ENCODE measurements at regions not wholly inside any gene's neighbourhood (a gene's known extent, or its start where the extent isn't known, plus 50 kb on each side); places are given as distances from the start of the nearest gene placed in this dataset.

DNA sequence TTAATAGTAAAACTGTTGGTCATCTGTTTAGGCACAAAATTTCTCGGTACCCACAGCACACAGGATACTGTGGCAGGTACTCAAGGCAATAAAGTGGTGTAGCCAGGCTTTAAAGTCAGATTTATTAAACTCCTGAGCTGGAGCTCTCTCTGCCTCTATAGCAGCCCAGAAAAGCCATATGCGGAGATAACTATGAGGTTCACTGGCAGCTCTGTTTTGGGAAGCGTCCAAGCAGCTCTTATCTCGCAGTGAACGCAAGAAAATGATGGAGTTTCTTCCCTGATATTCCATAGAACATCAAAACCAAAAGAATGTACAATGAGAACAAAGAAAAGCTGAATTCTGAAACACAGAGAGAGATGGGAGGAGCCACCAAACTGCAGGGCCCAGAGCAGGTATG, 248.3 kb downstream of the C1orf94 start:
- TF ChIP-seq, protein P1, sequence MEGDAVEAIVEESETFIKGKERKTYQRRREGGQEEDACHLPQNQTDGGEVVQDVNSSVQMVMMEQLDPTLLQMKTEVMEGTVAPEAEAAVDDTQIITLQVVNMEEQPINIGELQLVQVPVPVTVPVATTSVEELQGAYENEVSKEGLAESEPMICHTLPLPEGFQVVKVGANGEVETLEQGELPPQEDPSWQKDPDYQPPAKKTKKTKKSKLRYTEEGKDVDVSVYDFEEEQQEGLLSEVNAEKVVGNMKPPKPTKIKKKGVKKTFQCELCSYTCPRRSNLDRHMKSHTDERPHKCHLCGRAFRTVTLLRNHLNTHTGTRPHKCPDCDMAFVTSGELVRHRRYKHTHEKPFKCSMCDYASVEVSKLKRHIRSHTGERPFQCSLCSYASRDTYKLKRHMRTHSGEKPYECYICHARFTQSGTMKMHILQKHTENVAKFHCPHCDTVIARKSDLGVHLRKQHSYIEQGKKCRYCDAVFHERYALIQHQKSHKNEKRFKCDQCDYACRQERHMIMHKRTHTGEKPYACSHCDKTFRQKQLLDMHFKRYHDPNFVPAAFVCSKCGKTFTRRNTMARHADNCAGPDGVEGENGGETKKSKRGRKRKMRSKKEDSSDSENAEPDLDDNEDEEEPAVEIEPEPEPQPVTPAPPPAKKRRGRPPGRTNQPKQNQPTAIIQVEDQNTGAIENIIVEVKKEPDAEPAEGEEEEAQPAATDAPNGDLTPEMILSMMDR (IDR thresholded peaks at IDR 0.05; ENCODE audit: low read depth, low read length): no peak
- TF ChIP-seq, protein P2, sequence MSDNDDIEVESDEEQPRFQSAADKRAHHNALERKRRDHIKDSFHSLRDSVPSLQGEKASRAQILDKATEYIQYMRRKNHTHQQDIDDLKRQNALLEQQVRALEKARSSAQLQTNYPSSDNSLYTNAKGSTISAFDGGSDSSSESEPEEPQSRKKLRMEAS (IDR thresholded peaks at IDR 0.05; ENCODE audit: low read depth, low read length): no peak
- TF ChIP-seq POLR2A (IDR thresholded peaks at IDR 0.05; ENCODE audit: extremely low read depth, insufficient read length): no peak

Data from NB4 (cell line).